Esophagus mucosa (tissue), 1 donor: ENCODE measurements at regions not wholly inside any gene's neighbourhood (a gene's known extent, or its start where the extent isn't known, plus 50 kb on each side); places are given as distances from the start of the nearest gene placed in this dataset.

Experiments used
- ATAC-seq: fragments of 200-7000 bp; cut with Tn5 transposase; one replicate; pipeline ENCODE4 v1.9.1; 2020
- donor health status: DM: yes; HTN: yes; CAD: no.

- ATAC-seq: no peak
Observed at GRCh38 chr1:60984062-60984799, 98.1 kb upstream of the NFIA start.

- no peak for ATAC-seq
Observed at GRCh38 chr1:60983701-60984061, 98.7 kb upstream of the NFIA start.

- no peak for ATAC-seq
Observed at GRCh38 chr1:60982539-60982938, 99.8 kb upstream of the NFIA start.

- no peak for ATAC-seq
Observed at GRCh38 chr1:60981357-60981756, 101.0 kb upstream of the NFIA start.

- peak; percentile 92 for ATAC-seq
Observed at GRCh38 chr1:60978421-60979357, 103.7 kb upstream of the NFIA start.

- ATAC-seq: no peak
Observed at GRCh38 chr1:60977661-60978060, 104.7 kb upstream of the NFIA start.

- no peak for ATAC-seq
Observed at GRCh38 chr1:60974524-60975372, 107.6 kb upstream of the NFIA start.

- ATAC-seq: no peak
Observed at GRCh38 chr1:60973668-60974067, 108.7 kb upstream of the NFIA start.

GRCh38 chr1:60972841-60973364 lies 109.5 kb upstream of the NFIA start:
- ATAC-seq: peak; percentile 82

- no peak for ATAC-seq
Observed at GRCh38 chr1:60971330-60971729, 111.0 kb upstream of the NFIA start.

- ATAC-seq: peak; percentile 73
Observed at GRCh38 chr1:60969971-60970509, 112.3 kb upstream of the NFIA start.

GRCh38 chr1:60965280-60965854 lies 117.0 kb upstream of the NFIA start:
- ATAC-seq: no peak

- no peak for ATAC-seq
Observed at GRCh38 chr1:60963167-60963940, 119.0 kb upstream of the NFIA start.

- ATAC-seq: no peak
Observed at GRCh38 chr1:60960891-60961461, 121.4 kb upstream of the NFIA start.

- no peak for ATAC-seq
Observed at GRCh38 chr1:60959701-60960100, 122.7 kb upstream of the NFIA start.

- no peak for ATAC-seq
Observed at GRCh38 chr1:60958001-60958400, 124.4 kb upstream of the NFIA start.

- no peak for ATAC-seq
Observed at GRCh38 chr1:60956520-60956919, 125.8 kb upstream of the NFIA start.

- ATAC-seq: no peak
Observed at GRCh38 chr1:60952612-60953111, 129.7 kb upstream of the NFIA start.

GRCh38 chr1:60950224-60951063 lies 131.9 kb upstream of the NFIA start:
- ATAC-seq: no peak

- ATAC-seq: no peak
Observed at GRCh38 chr1:60949826-60950197, 132.5 kb upstream of the NFIA start.
